Uterus (tissue), 3 donors: ENCODE measurements at regions not wholly inside any gene's neighbourhood (a gene's known extent, or its start where the extent isn't known, plus 50 kb on each side); places are given as distances from the start of the nearest gene placed in this dataset.

ENCODE experiments used
- DNase-seq, 2 donors: peaks; one replicate each; pipeline ENCODE4 v3.0.0-alpha.2; 2019 to 2020
- H3K27ac ChIP-seq, 2 donors: fragments of 200-600 bp; sonication (generic); 1 replicate in 1 of 2; 2 replicates in 1 of 2; pipeline ENCODE4 v1.5.1; 2016 to 2018
- H3K27me3 ChIP-seq, 2 donors: fragments of 200-600 bp; sonication (generic); one replicate each; pipeline ENCODE4 v1.5.1; 2018 to 2019; ENCODE audit warnings: control low read depth in 1 of 2
- H3K36me3 ChIP-seq, 2 donors: fragments of 200-600 bp; sonication (generic); one replicate each; pipeline ENCODE4 v1.5.1; 2019; ENCODE audit warnings: control low read depth in 1 of 2
- H3K4me1 ChIP-seq, 2 donors: fragments of 200-600 bp; sonication (generic); one replicate each; pipeline ENCODE4 v1.5.1; 2018 to 2019; ENCODE audit warnings: control low read depth in 1 of 2
- H3K4me3 ChIP-seq, 2 donors: fragments of 200-600 bp; sonication (generic); 1 replicate in 1 of 2; 2 replicates in 1 of 2; pipeline ENCODE4 v1.5.1; 2018 to 2019; ENCODE audit warnings: mild to moderate bottlenecking in 1 of 2
- H3K9me3 ChIP-seq, 2 donors: fragments of 200-600 bp; sonication (generic); one replicate each; pipeline ENCODE4 v1.5.1; 2019; ENCODE audit warnings: control low read depth in 1 of 2
- CTCF ChIP-seq, 4 experiments: fragments of 200-600 bp in 2 of 4; fragments of 450-650 bp in 2 of 4; sonication (generic) in 2 of 4; IDR thresholded peaks; one replicate each; pipeline ENCODE4 v1.5.1; 2016 to 2019; ENCODE audit warnings: antibody characterized with exemption in 4 of 4, mild to moderate bottlenecking in 2 of 4, moderate library complexity in 1 of 4
- POLR2A ChIP-seq, 2 donors: fragments of 450-650 bp; IDR thresholded peaks; one replicate each; pipeline ENCODE4 v1.6.1; 2016; ENCODE audit warnings: antibody characterized with exemption in 2 of 2, mild to moderate bottlenecking in 1 of 2, moderate library complexity in 1 of 2
- intact Hi-C: fragments of 100-400 bp; cut with DNase I; formaldehyde crosslinking; loops from one replicate; pipeline ENCODE4 v1.15.1; 2023; ENCODE audit warnings: low total_unique reads
- donor health status: DM: yes; HTN: yes; CAD: no.

GRCh38 chrX:77200663-77201062 lies 246.5 kb upstream of the FGF16 start:
- no peaks in the 10 kb centered on the region for H3K27me3 ChIP-seq
- no peaks in the 10 kb centered on the region for H3K9me3 ChIP-seq
- intact Hi-C loops, result no loop called here
- H3K36me3 ChIP-seq, result no peaks in the 10 kb centered on the region
- TF ChIP-seq CTCF (IDR thresholded peaks at IDR 0.05) (no peak), POLR2A (IDR thresholded peaks at IDR 0.05) (no peak)
- DNase-seq, result no peak
- H3K4me3 ChIP-seq, result no peak overlapping the region
- no peak overlapping the region for H3K27ac ChIP-seq
- no peaks in the 10 kb centered on the region for H3K4me1 ChIP-seq

GRCh38 chrX:77223046-77223445 lies 224.1 kb upstream of the FGF16 start:
- Histone ChIP-seq H3K4me3 (no peak overlapping the region), H3K36me3 (no peaks in the 10 kb centered on the region), H3K27ac (no peak overlapping the region), H3K4me1 (no peaks in the 10 kb centered on the region), H3K9me3 (no peaks in the 10 kb centered on the region), H3K27me3 (no peaks in the 10 kb centered on the region)
- intact Hi-C loops, result no loop called here
- TF ChIP-seq CTCF (IDR thresholded peaks at IDR 0.05) (no peak), POLR2A (IDR thresholded peaks at IDR 0.05) (no peak)
- no peak for DNase-seq

GRCh38 chrX:77264490-77264889 lies 182.7 kb upstream of the FGF16 start:
- Histone ChIP-seq H3K4me1 (no peaks in the 10 kb centered on the region), H3K27ac (no peak overlapping the region), H3K9me3 (no peaks in the 10 kb centered on the region), H3K36me3 (no peaks in the 10 kb centered on the region), H3K4me3 (no peak overlapping the region), H3K27me3 (no peaks in the 10 kb centered on the region)
- intact Hi-C loops, result no loop called here
- DNase-seq, result no peak
- TF ChIP-seq CTCF (IDR thresholded peaks at IDR 0.05), result no peak

- Histone ChIP-seq H3K4me3 (no peak overlapping the region), H3K9me3 (no peaks in the 10 kb centered on the region), H3K27me3 (no peaks in the 10 kb centered on the region), H3K27ac (no peak overlapping the region), H3K4me1 (no peaks in the 10 kb centered on the region), H3K36me3 (no peaks in the 10 kb centered on the region)
- DNase-seq, result no peak
- TF ChIP-seq CTCF (IDR thresholded peaks at IDR 0.05) (no peak), POLR2A (IDR thresholded peaks at IDR 0.05) (no peak)
- intact Hi-C loops, result no loop called here
Observed at GRCh38 chrX:77275392-77275791, 171.8 kb upstream of the FGF16 start.

- H3K36me3 ChIP-seq, result no peaks in the 10 kb centered on the region
- TF ChIP-seq CTCF (IDR thresholded peaks at IDR 0.05) (no peak), POLR2A (IDR thresholded peaks at IDR 0.05) (no peak)
- no peaks in the 10 kb centered on the region for H3K9me3 ChIP-seq
- H3K4me3 ChIP-seq, result no peak overlapping the region
- no peak overlapping the region for H3K27ac ChIP-seq
- no peaks in the 10 kb centered on the region for H3K4me1 ChIP-seq
- intact Hi-C loops, result no loop called here
- DNase-seq, result no peak
- no peaks in the 10 kb centered on the region for H3K27me3 ChIP-seq
Observed at GRCh38 chrX:77276742-77277141, 170.4 kb upstream of the FGF16 start.
